ENCODE measurements at regions not wholly inside any gene's neighbourhood (a gene's known extent, or its start where the extent isn't known, plus 50 kb on each side); places are given as distances from the start of the nearest gene placed in this dataset.
"Not testable (repeated sequence)": the region's sequence is repeated elsewhere in the genome, so short reads cannot be mapped to it uniquely, and the experiment has no call there.

DNA sequence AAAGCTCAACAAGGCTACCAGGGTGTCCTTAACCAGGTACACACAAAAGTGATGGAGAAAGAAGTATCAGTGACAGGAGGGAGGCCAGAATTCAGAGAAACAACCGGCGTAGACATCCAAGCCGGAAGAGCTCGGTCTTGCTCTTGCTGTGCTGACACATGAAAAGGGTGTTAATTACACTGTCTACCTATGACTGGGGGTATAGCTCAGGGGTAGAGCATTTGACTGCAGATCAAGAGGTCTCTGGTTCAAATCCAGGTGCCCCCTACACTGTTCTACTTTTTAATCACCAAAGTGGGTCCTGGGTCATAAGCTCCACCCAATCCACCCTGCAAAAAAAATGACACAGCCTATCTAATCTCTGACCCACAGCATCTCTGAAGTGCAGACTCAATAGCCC, 86.9 kb upstream of the ZNF746 start:
- H3K9ac ChIP-seq (ENCODE audit: low read length): no peak overlapping the region
- no peaks in the 10 kb centered on the region for H3K9me2 ChIP-seq (replicated peaks; ENCODE audit: insufficient read depth, low read length)
- no peaks in the 10 kb centered on the region for H3K9me3 ChIP-seq (replicated peaks; ENCODE audit: insufficient read depth, low read length)
- no peak overlapping the region for H3K4me2 ChIP-seq (ENCODE audit: low read depth, low read length)
- no peak overlapping the region for H3K4me3 ChIP-seq (ENCODE audit: low read length)
- no peaks in the 10 kb centered on the region for H4K20me1 ChIP-seq (ENCODE audit: insufficient read depth, low read length)
- no peak for DNase-seq
- 0 out of 2 replicates have a peak, but pooled peaks cover 3% of the 10 kb centered on the region for H3K79me2 ChIP-seq (ENCODE audit: low read length)
- H2AFZ ChIP-seq (ENCODE audit: low read length): no peak overlapping the region
- H3F3A ChIP-seq (ENCODE audit: insufficient read depth, low read length): no peaks in the 10 kb centered on the region
- no peaks in the 10 kb centered on the region for H3K4me1 ChIP-seq (ENCODE audit: low read length)
- no peak for TF ChIP-seq EZH2 (optimal IDR thresholded peaks at IDR 0.05; ENCODE audit: low read depth, low read length)
- TF ChIP-seq EZH2phosphoT487 (IDR thresholded peaks at IDR 0.05; ENCODE audit: low read length): no peak
- TF ChIP-seq, protein P1, sequence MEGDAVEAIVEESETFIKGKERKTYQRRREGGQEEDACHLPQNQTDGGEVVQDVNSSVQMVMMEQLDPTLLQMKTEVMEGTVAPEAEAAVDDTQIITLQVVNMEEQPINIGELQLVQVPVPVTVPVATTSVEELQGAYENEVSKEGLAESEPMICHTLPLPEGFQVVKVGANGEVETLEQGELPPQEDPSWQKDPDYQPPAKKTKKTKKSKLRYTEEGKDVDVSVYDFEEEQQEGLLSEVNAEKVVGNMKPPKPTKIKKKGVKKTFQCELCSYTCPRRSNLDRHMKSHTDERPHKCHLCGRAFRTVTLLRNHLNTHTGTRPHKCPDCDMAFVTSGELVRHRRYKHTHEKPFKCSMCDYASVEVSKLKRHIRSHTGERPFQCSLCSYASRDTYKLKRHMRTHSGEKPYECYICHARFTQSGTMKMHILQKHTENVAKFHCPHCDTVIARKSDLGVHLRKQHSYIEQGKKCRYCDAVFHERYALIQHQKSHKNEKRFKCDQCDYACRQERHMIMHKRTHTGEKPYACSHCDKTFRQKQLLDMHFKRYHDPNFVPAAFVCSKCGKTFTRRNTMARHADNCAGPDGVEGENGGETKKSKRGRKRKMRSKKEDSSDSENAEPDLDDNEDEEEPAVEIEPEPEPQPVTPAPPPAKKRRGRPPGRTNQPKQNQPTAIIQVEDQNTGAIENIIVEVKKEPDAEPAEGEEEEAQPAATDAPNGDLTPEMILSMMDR (IDR thresholded peaks at IDR 0.05; ENCODE audit: low read length): no peak
- peaks cover 14% of the 10 kb centered on the region; the same call in 1 of the 2 replicates for H3K36me3 ChIP-seq (replicated peaks; ENCODE audit: insufficient read depth, low read length)
- H3K27me3 ChIP-seq (replicated peaks; ENCODE audit: insufficient read depth, low read length): no peaks in the 10 kb centered on the region
- no peak overlapping the region for H3K27ac ChIP-seq (ENCODE audit: low read length)

DNA sequence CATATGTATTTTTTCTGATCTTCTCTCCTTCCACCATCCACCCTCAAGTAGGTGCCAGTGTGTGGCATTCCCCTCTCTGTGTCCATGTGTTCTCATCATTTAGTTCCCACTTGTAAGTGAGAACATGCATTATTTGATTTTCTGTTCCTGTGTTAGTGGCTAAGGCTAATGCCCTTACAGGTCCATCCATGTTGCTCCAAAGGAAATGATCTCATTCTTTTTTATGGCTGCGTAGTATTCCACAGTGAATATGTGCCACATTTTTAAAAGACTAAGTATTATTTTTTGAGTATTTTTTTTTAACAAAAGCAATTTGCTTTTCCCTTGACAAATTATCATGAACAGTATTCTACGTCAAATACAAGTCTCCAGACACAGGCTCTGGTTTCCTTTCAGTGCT, 86.4 kb upstream of the ZNF746 start:
- H3K79me2 ChIP-seq (ENCODE audit: low read length): 0 out of 2 replicates have a peak, but pooled peaks cover 3% of the 10 kb centered on the region
- no peaks in the 10 kb centered on the region for H4K20me1 ChIP-seq (ENCODE audit: insufficient read depth, low read length)
- no peak overlapping the region for H3K27ac ChIP-seq (ENCODE audit: low read length)
- no peak overlapping the region for H2AFZ ChIP-seq (ENCODE audit: low read length)
- peaks cover 13% of the 10 kb centered on the region; the same call in 1 of the 2 replicates for H3K36me3 ChIP-seq (replicated peaks; ENCODE audit: insufficient read depth, low read length)
- H3K9ac ChIP-seq (ENCODE audit: low read length): no peak overlapping the region
- no peaks in the 10 kb centered on the region for H3K9me3 ChIP-seq (replicated peaks; ENCODE audit: insufficient read depth, low read length)
- H3K9me2 ChIP-seq (replicated peaks; ENCODE audit: insufficient read depth, low read length): no peaks in the 10 kb centered on the region
- no peak for TF ChIP-seq EZH2 (optimal IDR thresholded peaks at IDR 0.05; ENCODE audit: low read depth, low read length)
- TF ChIP-seq EZH2phosphoT487 (IDR thresholded peaks at IDR 0.05; ENCODE audit: low read length): no peak
- TF ChIP-seq, protein P1 (IDR thresholded peaks at IDR 0.05; ENCODE audit: low read length): no peak
- H3K27me3 ChIP-seq (replicated peaks; ENCODE audit: insufficient read depth, low read length): no peaks in the 10 kb centered on the region
- DNase-seq: no peak
- H3K4me1 ChIP-seq (ENCODE audit: low read length): no peaks in the 10 kb centered on the region
- no peak overlapping the region for H3K4me2 ChIP-seq (ENCODE audit: low read depth, low read length)
- H3K4me3 ChIP-seq (ENCODE audit: low read length): no peak overlapping the region
- H3F3A ChIP-seq (ENCODE audit: insufficient read depth, low read length): no peaks in the 10 kb centered on the region

DNA sequence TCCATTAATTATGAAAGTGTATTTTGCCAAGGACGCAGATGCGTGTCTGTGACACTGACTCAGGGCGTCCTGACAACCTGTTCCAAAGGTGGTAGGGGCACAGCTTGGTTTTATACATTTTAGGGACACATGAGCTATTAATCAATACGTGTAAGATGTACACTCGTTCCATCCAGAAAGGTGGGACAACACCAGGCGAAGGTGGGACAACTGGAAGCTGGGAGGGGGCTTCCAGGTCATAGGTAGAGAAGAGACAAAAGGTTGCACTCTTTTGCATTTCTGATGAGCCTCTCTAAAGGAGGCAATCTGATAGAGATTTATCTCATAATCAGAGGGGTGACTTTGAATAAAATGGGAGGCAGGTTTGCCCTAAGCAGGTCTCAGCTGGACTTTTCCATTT, 82.7 kb upstream of the ZNF746 start:
- no peaks in the 10 kb centered on the region for H3K27me3 ChIP-seq (replicated peaks; ENCODE audit: insufficient read depth, low read length)
- H3K4me1 ChIP-seq (ENCODE audit: low read length): no peaks in the 10 kb centered on the region
- H2AFZ ChIP-seq (ENCODE audit: low read length): no peak overlapping the region
- H3K4me3 ChIP-seq (ENCODE audit: low read length): no peak overlapping the region
- 0 out of 2 replicates have a peak, but pooled peaks cover 3% of the 10 kb centered on the region for H3K79me2 ChIP-seq (ENCODE audit: low read length)
- no peak overlapping the region for H3K9ac ChIP-seq (ENCODE audit: low read length)
- H3K4me2 ChIP-seq (ENCODE audit: low read depth, low read length): no peak overlapping the region
- DNase-seq: no peak
- H3K9me2 ChIP-seq (replicated peaks; ENCODE audit: insufficient read depth, low read length): no peaks in the 10 kb centered on the region
- no peak for TF ChIP-seq EZH2 (optimal IDR thresholded peaks at IDR 0.05; ENCODE audit: low read depth, low read length)
- TF ChIP-seq, protein P1 (IDR thresholded peaks at IDR 0.05; ENCODE audit: low read length): no peak
- TF ChIP-seq EZH2phosphoT487 (IDR thresholded peaks at IDR 0.05; ENCODE audit: low read length): no peak
- no peaks in the 10 kb centered on the region for H4K20me1 ChIP-seq (ENCODE audit: insufficient read depth, low read length)
- no peak overlapping the region for H3K27ac ChIP-seq (ENCODE audit: low read length)
- H3F3A ChIP-seq (ENCODE audit: insufficient read depth, low read length): no peaks in the 10 kb centered on the region
- no peaks in the 10 kb centered on the region for H3K9me3 ChIP-seq (replicated peaks; ENCODE audit: insufficient read depth, low read length)
- peaks cover 3% of the 10 kb centered on the region; the same call in 1 of the 2 replicates for H3K36me3 ChIP-seq (replicated peaks; ENCODE audit: insufficient read depth, low read length)

DNA sequence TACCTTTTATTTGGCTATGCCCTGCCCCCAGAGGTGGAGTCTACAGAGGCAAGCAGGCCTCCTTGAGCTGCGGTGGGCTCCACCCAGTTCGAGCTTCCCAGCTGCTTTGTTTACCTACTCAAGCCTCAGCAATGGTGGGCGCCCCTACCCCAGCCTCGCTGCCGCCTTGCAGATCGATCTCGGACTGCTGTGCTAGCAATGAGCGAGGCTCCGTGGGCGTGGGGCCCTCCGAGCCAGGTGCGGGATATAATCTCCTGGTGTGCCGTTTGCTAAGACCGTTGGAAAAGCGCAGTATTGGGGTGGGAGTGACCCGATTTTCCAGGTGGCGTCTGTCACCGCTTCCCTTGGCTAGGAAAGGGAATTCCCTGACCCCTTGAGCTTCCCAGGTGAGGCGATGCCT, 81.8 kb upstream of the ZNF746 start:
- not testable (repeated sequence) for H3K9me3 ChIP-seq (replicated peaks; ENCODE audit: insufficient read depth, low read length); H3K27me3 ChIP-seq (replicated peaks; ENCODE audit: insufficient read depth, low read length); H3K36me3 ChIP-seq (replicated peaks; ENCODE audit: insufficient read depth, low read length)

DNA sequence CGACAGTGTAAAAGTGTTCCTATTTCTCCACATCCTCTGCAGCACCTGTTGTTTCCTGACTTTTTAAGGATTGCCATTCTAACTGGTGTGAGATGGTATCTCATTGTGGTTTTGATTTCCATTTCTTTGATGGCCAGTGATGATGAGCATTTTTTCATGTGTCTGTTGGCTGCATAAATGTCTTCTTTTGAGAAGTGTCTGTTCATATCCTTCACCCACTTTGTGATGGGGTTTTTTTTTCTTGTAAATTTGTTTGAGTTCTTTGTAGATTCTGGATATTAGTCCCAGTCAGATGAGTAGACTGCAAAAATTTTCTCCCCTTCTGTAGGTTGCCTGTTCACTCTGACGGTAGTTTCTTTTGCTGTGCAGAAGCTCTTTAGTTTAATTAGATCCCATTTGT, 76.8 kb upstream of the ZNF746 start:
- H3F3A ChIP-seq (ENCODE audit: insufficient read depth, low read length); H3K27me3 ChIP-seq (replicated peaks; ENCODE audit: insufficient read depth, low read length); H3K4me2 ChIP-seq (ENCODE audit: low read depth, low read length); H3K4me1 ChIP-seq (ENCODE audit: low read length); H3K9me3 ChIP-seq (replicated peaks; ENCODE audit: insufficient read depth, low read length); H2AFZ ChIP-seq (ENCODE audit: low read length); H3K27ac ChIP-seq (ENCODE audit: low read length); H4K20me1 ChIP-seq (ENCODE audit: insufficient read depth, low read length); H3K4me3 ChIP-seq (ENCODE audit: low read length); H3K9ac ChIP-seq (ENCODE audit: low read length); DNase-seq; H3K36me3 ChIP-seq (replicated peaks; ENCODE audit: insufficient read depth, low read length); H3K9me2 ChIP-seq (replicated peaks; ENCODE audit: insufficient read depth, low read length): not testable (repeated sequence)
- peaks cover 19% of the 10 kb centered on the region for H3K79me2 ChIP-seq (ENCODE audit: low read length)

More for the DNA sequence above, 81.8 kb upstream of the ZNF746 start:
- not testable (repeated sequence) for H3K4me2 ChIP-seq (ENCODE audit: low read depth, low read length); H4K20me1 ChIP-seq (ENCODE audit: insufficient read depth, low read length); H3F3A ChIP-seq (ENCODE audit: insufficient read depth, low read length); H3K27ac ChIP-seq (ENCODE audit: low read length); H3K9ac ChIP-seq (ENCODE audit: low read length); H3K9me2 ChIP-seq (replicated peaks; ENCODE audit: insufficient read depth, low read length); H3K79me2 ChIP-seq (ENCODE audit: low read length); DNase-seq; H3K4me3 ChIP-seq (ENCODE audit: low read length); H3K4me1 ChIP-seq (ENCODE audit: low read length); H2AFZ ChIP-seq (ENCODE audit: low read length)
